ENCODE measurements at regions not wholly inside any gene's neighbourhood (a gene's known extent, or its start where the extent isn't known, plus 50 kb on each side); places are given as distances from the start of the nearest gene placed in this dataset.

DNA sequence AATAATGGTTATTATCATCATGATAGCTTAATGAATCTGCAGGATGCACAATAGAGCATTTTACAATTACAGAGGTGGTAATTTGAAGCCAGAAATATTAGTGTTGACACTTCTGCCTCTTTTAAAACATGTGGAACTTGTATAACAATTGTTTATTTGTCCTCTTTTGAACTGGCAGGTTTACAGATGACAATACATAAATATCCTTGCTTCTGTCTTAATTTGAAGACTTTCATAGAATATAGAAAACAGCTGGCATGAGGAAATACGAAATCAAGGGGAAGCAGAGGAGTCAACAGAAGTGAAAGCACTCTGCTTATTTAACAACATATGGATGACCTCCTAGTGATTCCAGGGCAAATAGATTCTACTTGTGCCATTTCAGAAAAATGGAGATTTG is 270.5 kb upstream of the SGO1 start:
- BruUV-seq (replicated peaks), result no TSS peak
- intact Hi-C loops (cut with micrococcal nuclease; ENCODE audit: unreplicated experiment), result no loop called here
- Mint-ChIP-seq H3K4me1 (ENCODE audit: low read depth, unreplicated experiment) (no peaks in the 10 kb centered on the region), H3K27me3 (ENCODE audit: insufficient read depth, unreplicated experiment) (no peaks in the 10 kb centered on the region), H3K9me3 (ENCODE audit: unreplicated experiment) (peaks cover 26% of the 10 kb centered on the region), H3K4me3 (ENCODE audit: unreplicated experiment) (no peak overlapping the region), H3K27ac (ENCODE audit: unreplicated experiment) (no peak overlapping the region), H3K36me3 (ENCODE audit: insufficient read depth, unreplicated experiment) (no peaks in the 10 kb centered on the region)
- ChIA-PET CTCF (no interaction called here), POLR2A (no interaction called here)
- Histone ChIP-seq H3K36me3 (ENCODE audit: control insufficient read depth, insufficient read depth, low read length) (no peaks in the 10 kb centered on the region), H3K9me3 (no peaks in the 10 kb centered on the region), H3K27me3 (replicated peaks; ENCODE audit: control insufficient read depth, insufficient read depth, low read length) (no peaks in the 10 kb centered on the region), H3K4me3 (ENCODE audit: low read depth, low read length) (no peak overlapping the region), H3K4me1 (no peaks in the 10 kb centered on the region)
- TF ChIP-seq, protein P1, sequence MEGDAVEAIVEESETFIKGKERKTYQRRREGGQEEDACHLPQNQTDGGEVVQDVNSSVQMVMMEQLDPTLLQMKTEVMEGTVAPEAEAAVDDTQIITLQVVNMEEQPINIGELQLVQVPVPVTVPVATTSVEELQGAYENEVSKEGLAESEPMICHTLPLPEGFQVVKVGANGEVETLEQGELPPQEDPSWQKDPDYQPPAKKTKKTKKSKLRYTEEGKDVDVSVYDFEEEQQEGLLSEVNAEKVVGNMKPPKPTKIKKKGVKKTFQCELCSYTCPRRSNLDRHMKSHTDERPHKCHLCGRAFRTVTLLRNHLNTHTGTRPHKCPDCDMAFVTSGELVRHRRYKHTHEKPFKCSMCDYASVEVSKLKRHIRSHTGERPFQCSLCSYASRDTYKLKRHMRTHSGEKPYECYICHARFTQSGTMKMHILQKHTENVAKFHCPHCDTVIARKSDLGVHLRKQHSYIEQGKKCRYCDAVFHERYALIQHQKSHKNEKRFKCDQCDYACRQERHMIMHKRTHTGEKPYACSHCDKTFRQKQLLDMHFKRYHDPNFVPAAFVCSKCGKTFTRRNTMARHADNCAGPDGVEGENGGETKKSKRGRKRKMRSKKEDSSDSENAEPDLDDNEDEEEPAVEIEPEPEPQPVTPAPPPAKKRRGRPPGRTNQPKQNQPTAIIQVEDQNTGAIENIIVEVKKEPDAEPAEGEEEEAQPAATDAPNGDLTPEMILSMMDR (IDR thresholded peaks at IDR 0.05; ENCODE audit: insufficient read depth in 1 of 2, low read depth in 1 of 2, low read length in 1 of 2, severe bottlenecking in 1 of 2, unreplicated experiment in 1 of 2), result no peak
- DNase-seq, result no peak

DNA sequence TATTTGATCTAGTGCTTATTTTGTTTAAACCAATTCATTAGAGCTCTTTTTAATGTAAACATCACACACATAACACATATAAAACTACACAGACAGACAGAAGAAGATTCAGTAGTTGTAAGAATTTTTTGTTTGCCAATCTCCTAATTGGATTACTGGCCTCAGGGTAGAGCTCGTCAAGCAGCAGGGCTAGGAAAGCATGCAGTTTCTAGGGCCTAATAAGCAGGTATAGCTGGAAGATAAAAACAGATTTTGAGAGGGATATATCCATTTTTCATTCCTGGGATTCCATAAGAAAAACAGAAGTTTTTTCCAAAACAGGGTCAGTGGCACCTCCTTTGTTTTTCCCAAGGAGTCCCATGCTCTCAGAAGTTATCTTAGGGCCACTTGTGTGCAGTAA is 265.2 kb upstream of the SGO1 start:
- Histone ChIP-seq H3K4me3 (ENCODE audit: low read depth, low read length) (no peak overlapping the region), H3K36me3 (ENCODE audit: control insufficient read depth, insufficient read depth, low read length) (no peaks in the 10 kb centered on the region), H3K4me1 (no peaks in the 10 kb centered on the region), H3K9me3 (no peaks in the 10 kb centered on the region), H3K27me3 (replicated peaks; ENCODE audit: control insufficient read depth, insufficient read depth, low read length) (no peaks in the 10 kb centered on the region)
- no peaks in the 10 kb centered on the region for H3K36me3 Mint-ChIP-seq (ENCODE audit: insufficient read depth, unreplicated experiment)
- H3K4me3 Mint-ChIP-seq (ENCODE audit: unreplicated experiment), result no peak overlapping the region
- POLR2A ChIA-PET, result no interaction called here
- H3K9me3 Mint-ChIP-seq (ENCODE audit: unreplicated experiment), result no peaks in the 10 kb centered on the region
- TF ChIP-seq, protein P1 (IDR thresholded peaks at IDR 0.05; ENCODE audit: insufficient read depth in 1 of 2, low read depth in 1 of 2, low read length in 1 of 2, severe bottlenecking in 1 of 2, unreplicated experiment in 1 of 2), result no peak
- intact Hi-C loops (cut with micrococcal nuclease; ENCODE audit: unreplicated experiment), result no loop called here
- H3K4me1 Mint-ChIP-seq (ENCODE audit: low read depth, unreplicated experiment), result no peaks in the 10 kb centered on the region
- CTCF ChIA-PET, result no interaction called here
- H3K27ac Mint-ChIP-seq (ENCODE audit: unreplicated experiment), result no peak overlapping the region
- H3K27me3 Mint-ChIP-seq (ENCODE audit: insufficient read depth, unreplicated experiment), result no peaks in the 10 kb centered on the region
- no peak for DNase-seq
- BruUV-seq (replicated peaks), result no TSS peak

DNA sequence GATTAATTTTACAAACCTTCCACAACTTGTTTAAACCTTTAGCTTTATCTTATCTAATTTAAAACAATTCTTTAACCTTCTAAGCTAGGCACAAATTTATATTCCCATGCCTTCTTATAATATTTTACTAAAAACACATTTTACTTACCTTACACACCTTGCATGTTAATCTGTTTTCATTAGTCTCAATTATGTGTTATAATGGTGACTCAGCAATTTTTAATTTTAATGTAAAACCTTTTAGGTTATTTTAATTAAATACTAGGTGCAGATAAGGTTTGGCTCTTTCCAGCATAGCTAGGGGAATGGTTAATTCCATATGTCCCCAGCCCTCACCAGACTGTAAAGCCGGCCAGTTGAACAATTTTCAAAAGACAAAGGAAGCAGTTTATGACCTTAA is 264.6 kb upstream of the SGO1 start:
- CTCF ChIA-PET, result no interaction called here
- POLR2A ChIA-PET, result no interaction called here

More for the DNA sequence above, 264.6 kb upstream of the SGO1 start:
- Mint-ChIP-seq H3K4me1 (ENCODE audit: low read depth, unreplicated experiment) (no peaks in the 10 kb centered on the region), H3K9me3 (ENCODE audit: unreplicated experiment) (no peaks in the 10 kb centered on the region), H3K27me3 (ENCODE audit: insufficient read depth, unreplicated experiment) (no peaks in the 10 kb centered on the region), H3K4me3 (ENCODE audit: unreplicated experiment) (no peak overlapping the region), H3K36me3 (ENCODE audit: insufficient read depth, unreplicated experiment) (no peaks in the 10 kb centered on the region), H3K27ac (ENCODE audit: unreplicated experiment) (no peak overlapping the region)
- Histone ChIP-seq H3K4me3 (ENCODE audit: low read depth, low read length) (no peak overlapping the region), H3K9me3 (no peaks in the 10 kb centered on the region), H3K27me3 (replicated peaks; ENCODE audit: control insufficient read depth, insufficient read depth, low read length) (no peaks in the 10 kb centered on the region), H3K4me1 (no peaks in the 10 kb centered on the region), H3K36me3 (ENCODE audit: control insufficient read depth, insufficient read depth, low read length) (no peaks in the 10 kb centered on the region)
- no TSS peak for BruUV-seq (replicated peaks)
- TF ChIP-seq, protein P1 (IDR thresholded peaks at IDR 0.05; ENCODE audit: insufficient read depth in 1 of 2, low read depth in 1 of 2, low read length in 1 of 2, severe bottlenecking in 1 of 2, unreplicated experiment in 1 of 2), result no peak
- no peak for DNase-seq
- intact Hi-C loops (cut with micrococcal nuclease; ENCODE audit: unreplicated experiment), result no loop called here

Measured in Caco-2 (cell line).